Progenitor cell of endocrine pancreas (in vitro differentiated cells): ENCODE measurements at regions not wholly inside any gene's neighbourhood (a gene's known extent, or its start where the extent isn't known, plus 50 kb on each side); places are given as distances from the start of the nearest gene placed in this dataset.

Experiments used
- DNase-seq: peaks from one replicate; pipeline ENCODE4 v3.0.0; 2021; ENCODE audit warnings: low spot score; ENCODE audit not compliant: unreplicated experiment
- H3K27ac Mint-ChIP-seq: 2 replicates; pipeline ENCODE4 v1.8.0; 2021; ENCODE audit warnings: mild to moderate bottlenecking, moderate library complexity, mixed read lengths
- H3K27me3 Mint-ChIP-seq: 2 replicates; pipeline ENCODE4 v1.8.0; 2021; ENCODE audit warnings: mixed read lengths
- H3K36me3 Mint-ChIP-seq: 2 replicates; pipeline ENCODE4 v1.8.0; 2022; ENCODE audit warnings: mixed read lengths; ENCODE audit not compliant: insufficient read depth
- H3K4me1 Mint-ChIP-seq: 2 replicates; pipeline ENCODE4 v1.8.0; 2021; ENCODE audit warnings: low read depth, mixed read lengths
- H3K4me3 Mint-ChIP-seq: 2 replicates; pipeline ENCODE4 v1.8.0; 2021; ENCODE audit warnings: low read depth, mild to moderate bottlenecking, moderate library complexity, mixed read lengths
- H3K9me3 Mint-ChIP-seq: 2 replicates; pipeline ENCODE4 v1.8.0; 2021; ENCODE audit warnings: low read depth, mixed read lengths
- CTCF ChIP-seq: fragments of 200-600 bp; sonication (generic); IDR thresholded peaks from one replicate; pipeline ENCODE4 v1.5.0; 2021; ENCODE audit warnings: antibody characterized with exemption, mild to moderate bottlenecking; ENCODE audit not compliant: unreplicated experiment

DNA sequence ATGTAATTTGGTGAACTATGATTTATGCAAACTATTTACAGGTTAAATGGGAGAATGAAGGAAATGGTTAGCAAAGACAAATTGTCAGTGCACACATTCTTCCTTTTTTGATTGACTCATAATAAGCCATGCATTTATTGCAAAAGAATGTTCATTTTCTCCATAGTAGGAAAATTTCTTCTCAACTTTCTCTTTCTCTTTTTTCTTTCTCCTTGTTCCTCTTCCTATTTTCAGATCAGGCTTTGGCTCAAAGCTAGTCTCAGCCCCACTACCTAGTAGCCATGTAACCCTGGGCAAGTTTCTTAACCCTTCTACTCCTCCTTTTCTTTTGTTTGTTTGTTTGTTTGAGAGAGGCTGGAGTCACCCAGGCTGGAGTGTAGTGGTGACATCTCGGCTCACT is 156.6 kb downstream of the PIK3R1 start:
- H3K4me1 Mint-ChIP-seq, result peaks cover 4% of the 10 kb centered on the region
- no peak overlapping the region for H3K27ac Mint-ChIP-seq
- H3K4me3 Mint-ChIP-seq, result no peak overlapping the region
- no peak for TF ChIP-seq CTCF
- DNase-seq, result no peak
- no peaks in the 10 kb centered on the region for H3K36me3 Mint-ChIP-seq
- H3K9me3 Mint-ChIP-seq, result no peaks in the 10 kb centered on the region
- H3K27me3 Mint-ChIP-seq, result peaks cover 3% of the 10 kb centered on the region

DNA sequence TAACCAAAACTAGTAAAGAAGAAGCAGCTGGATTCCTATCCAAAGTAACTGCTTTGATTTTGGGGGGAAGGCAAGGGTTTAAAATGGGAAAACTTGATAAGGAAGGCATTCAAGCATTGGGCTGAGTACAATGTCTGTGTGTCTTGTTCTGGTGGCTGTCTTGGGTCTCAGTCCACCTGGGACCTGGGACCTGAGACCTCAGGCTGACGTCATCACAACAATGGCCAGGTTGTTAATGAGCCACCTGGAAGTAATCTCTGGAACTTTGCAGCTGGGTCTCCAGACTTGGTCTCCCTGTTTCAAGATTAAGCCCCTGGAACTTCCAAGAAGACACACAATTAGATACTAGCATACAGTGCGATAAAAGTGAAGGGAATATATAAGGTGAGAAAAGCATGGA is 157.5 kb downstream of the PIK3R1 start:
- no peak overlapping the region for H3K4me3 Mint-ChIP-seq
- no peak overlapping the region for H3K27ac Mint-ChIP-seq
- H3K36me3 Mint-ChIP-seq, result no peaks in the 10 kb centered on the region
- peaks cover 3% of the 10 kb centered on the region for H3K27me3 Mint-ChIP-seq
- no peak for TF ChIP-seq CTCF
- no peaks in the 10 kb centered on the region for H3K9me3 Mint-ChIP-seq
- DNase-seq, result no peak
- H3K4me1 Mint-ChIP-seq, result peaks cover 4% of the 10 kb centered on the region

DNA sequence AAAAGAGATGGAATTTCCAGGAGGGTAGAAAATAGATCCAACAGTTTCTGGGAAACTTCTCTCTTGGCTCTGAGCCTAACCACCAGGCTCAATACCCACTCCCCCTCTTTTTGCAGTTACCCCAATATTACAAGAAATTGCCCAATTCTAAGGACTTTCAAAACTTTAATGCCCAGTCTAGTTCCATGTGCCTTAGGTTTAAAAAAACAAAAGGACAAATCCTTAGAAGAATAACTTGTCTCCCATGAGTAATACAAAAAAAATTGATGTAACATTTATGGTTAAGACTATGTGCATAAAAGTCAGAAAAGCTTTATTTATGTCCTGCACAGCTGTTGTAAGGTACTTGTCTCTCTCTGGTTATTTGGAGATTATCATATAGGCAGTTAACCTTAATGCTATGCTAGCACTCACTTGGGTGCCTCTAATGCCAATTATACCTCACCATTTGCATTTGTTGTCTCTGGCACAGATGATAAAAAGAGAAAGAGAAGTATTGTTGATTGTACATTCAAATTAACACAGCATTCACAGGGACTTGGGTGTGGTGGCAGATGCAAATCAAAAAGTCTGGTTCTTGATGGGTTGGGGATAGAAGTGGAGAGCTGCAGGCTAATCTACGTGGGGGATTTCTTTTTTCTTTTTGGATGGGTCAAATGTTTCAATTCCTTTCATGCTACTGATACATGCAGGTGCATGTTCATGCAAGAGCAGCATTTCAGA is 159.4 kb downstream of the PIK3R1 start:
- no peak for TF ChIP-seq CTCF
- Mint-ChIP-seq H3K36me3 (no peaks in the 10 kb centered on the region), H3K4me3 (no peak overlapping the region), H3K27ac (no peak overlapping the region), H3K27me3 (peaks cover 3% of the 10 kb centered on the region), H3K4me1 (peaks cover 8% of the 10 kb centered on the region), H3K9me3 (no peaks in the 10 kb centered on the region)
- no peak for DNase-seq

GRCh38 chr5:68375540-68375939 is 160.0 kb downstream of the PIK3R1 start:
- Mint-ChIP-seq H3K27me3 (peaks cover 3% of the 10 kb centered on the region), H3K27ac (no peak overlapping the region), H3K4me3 (no peak overlapping the region), H3K4me1 (peaks cover 9% of the 10 kb centered on the region), H3K36me3 (no peaks in the 10 kb centered on the region), H3K9me3 (no peaks in the 10 kb centered on the region)
- no peak for DNase-seq
- TF ChIP-seq CTCF, result no peak

DNA sequence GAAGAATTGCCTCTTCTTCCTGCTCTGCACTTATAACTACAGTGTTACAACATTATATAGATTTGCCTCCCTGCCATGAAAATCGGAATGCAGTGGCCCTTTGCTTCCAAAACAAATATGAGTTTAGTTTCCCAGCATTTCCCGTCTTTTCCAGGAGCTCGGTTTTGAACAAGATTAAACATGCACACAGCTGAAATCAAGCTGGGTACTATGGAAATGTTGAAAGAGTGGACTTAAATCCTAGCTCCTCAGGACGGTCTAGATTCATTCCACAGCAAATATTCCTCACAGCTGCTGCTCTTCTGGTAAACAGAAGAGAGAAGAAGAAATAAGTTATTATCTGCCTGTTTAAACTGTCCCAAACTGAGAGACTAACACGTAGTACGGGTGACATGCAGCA is 161.4 kb downstream of the PIK3R1 start:
- Mint-ChIP-seq H3K4me1 (peaks cover 9% of the 10 kb centered on the region), H3K27me3 (peaks cover 3% of the 10 kb centered on the region), H3K9me3 (no peaks in the 10 kb centered on the region), H3K36me3 (no peaks in the 10 kb centered on the region), H3K4me3 (no peak overlapping the region), H3K27ac (no peak overlapping the region)
- no peak for DNase-seq
- TF ChIP-seq CTCF, result no peak
